WERI-Rb-1 (cell line): ENCODE measurements at regions not wholly inside any gene's neighbourhood (a gene's known extent, or its start where the extent isn't known, plus 50 kb on each side); places are given as distances from the start of the nearest gene placed in this dataset.

Source experiments
- DNase-seq: peaks from one replicate; pipeline ENCODE4 v3.0.0-alpha.2; 2020
- H3K27ac ChIP-seq: fragments of 250-450 bp; sonication (Bioruptor Pico); 2 replicates; pipeline ENCODE4 v1.5.1; 2020; ENCODE audit warnings: mild to moderate bottlenecking, moderate library complexity
- H3K27me3 ChIP-seq: fragments of 250-450 bp; sonication (Bioruptor Pico); 2 replicates; pipeline ENCODE4 v1.5.1; 2021; ENCODE audit warnings: mild to moderate bottlenecking, low read depth, moderate library complexity; ENCODE audit not compliant: insufficient read depth, severe bottlenecking
- H3K36me3 ChIP-seq: fragments of 250-450 bp; sonication (Bioruptor Pico); 2 replicates; pipeline ENCODE4 v1.5.1; 2020; ENCODE audit warnings: mild to moderate bottlenecking, moderate library complexity
- H3K4me3 ChIP-seq: 2 replicates; pipeline ENCODE4 v1.5.1; 2011; ENCODE audit warnings: low read depth, mild to moderate bottlenecking, control low read depth, low read length
- H3K9me3 ChIP-seq: fragments of 250-450 bp; sonication (Bioruptor Pico); 2 replicates; pipeline ENCODE4 v1.5.1; 2021; ENCODE audit warnings: mild to moderate bottlenecking, moderate library complexity; ENCODE audit not compliant: severe bottlenecking
- CTCF ChIP-seq: IDR thresholded peaks from 2 replicates; pipeline ENCODE4 v1.5.1; 2011; ENCODE audit warnings: low read depth, mild to moderate bottlenecking, control low read depth, inconsistent platforms, low read length

GRCh38 chrX:149092179-149092578 lies 412.9 kb downstream of the IDS start:
- H3K9me3 ChIP-seq: no peaks in the 10 kb centered on the region
- no peaks in the 10 kb centered on the region for H3K36me3 ChIP-seq
- H3K27me3 ChIP-seq: no peaks in the 10 kb centered on the region
- H3K4me3 ChIP-seq: no peak overlapping the region
- no peak for TF ChIP-seq CTCF
- no peak for DNase-seq
- no peak overlapping the region for H3K27ac ChIP-seq

- Histone ChIP-seq H3K4me3 (no peak overlapping the region), H3K36me3 (no peaks in the 10 kb centered on the region), H3K27me3 (no peaks in the 10 kb centered on the region), H3K27ac (no peak overlapping the region), H3K9me3 (no peaks in the 10 kb centered on the region)
- no peak for TF ChIP-seq CTCF
- DNase-seq: no peak
These were observed 425.2 kb downstream of the IDS start for GRCh38 chrX:149079805-149080406.

GRCh38 chrX:149074398-149074797 lies 430.7 kb downstream of the IDS start:
- H3K9me3 ChIP-seq: no peaks in the 10 kb centered on the region
- DNase-seq: no peak
- H3K36me3 ChIP-seq: no peaks in the 10 kb centered on the region
- no peak for TF ChIP-seq CTCF
- no peak overlapping the region for H3K4me3 ChIP-seq
- H3K27ac ChIP-seq: no peak overlapping the region
- peaks cover 2% of the 10 kb centered on the region for H3K27me3 ChIP-seq

- Histone ChIP-seq H3K27me3 (peaks cover 2% of the 10 kb centered on the region), H3K36me3 (no peaks in the 10 kb centered on the region), H3K27ac (no peak overlapping the region), H3K4me3 (no peak overlapping the region), H3K9me3 (no peaks in the 10 kb centered on the region)
- DNase-seq: no peak
- no peak for TF ChIP-seq CTCF
These were observed 431.6 kb downstream of the IDS start for GRCh38 chrX:149073479-149073878.

GRCh38 chrX:149069899-149070298 lies 435.2 kb downstream of the IDS start:
- DNase-seq: no peak
- TF ChIP-seq CTCF: no peak
- Histone ChIP-seq H3K27ac (no peak overlapping the region), H3K36me3 (no peaks in the 10 kb centered on the region), H3K4me3 (no peak overlapping the region), H3K9me3 (no peaks in the 10 kb centered on the region), H3K27me3 (peaks cover 2% of the 10 kb centered on the region)

GRCh38 chrX:149060921-149061320 lies 444.2 kb downstream of the IDS start:
- H3K4me3 ChIP-seq: no peak overlapping the region
- H3K36me3 ChIP-seq: no peaks in the 10 kb centered on the region
- no peak for DNase-seq
- H3K27me3 ChIP-seq: no peaks in the 10 kb centered on the region
- TF ChIP-seq CTCF: no peak
- no peaks in the 10 kb centered on the region for H3K9me3 ChIP-seq
- no peak overlapping the region for H3K27ac ChIP-seq
